Endothelial cell of umbilical vein (primary cell): ENCODE measurements at regions not wholly inside any gene's neighbourhood (a gene's known extent, or its start where the extent isn't known, plus 50 kb on each side); places are given as distances from the start of the nearest gene placed in this dataset.

Source experiments
- EZH2 ChIP-seq: IDR thresholded peaks from 2 replicates; pipeline ENCODE4 v1.6.1; 2012; ENCODE audit warnings: borderline replicate concordance, low read depth, mild to moderate bottlenecking, moderate library complexity, low read length, inconsistent platforms; ENCODE audit not compliant: severe bottlenecking
- FOS ChIP-seq: IDR thresholded peaks from 2 replicates; pipeline ENCODE4 v1.6.1; 2011; ENCODE audit warnings: mild to moderate bottlenecking, low read length, moderate library complexity, borderline replicate concordance; ENCODE audit not compliant: insufficient read depth
- GATA2 ChIP-seq: IDR thresholded peaks from 2 replicates; pipeline ENCODE4 v1.7.0; 2011; ENCODE audit warnings: low read depth, mild to moderate bottlenecking, moderate library complexity, mixed read lengths, low read length; ENCODE audit not compliant: insufficient read length, insufficient read depth
- JUN ChIP-seq: IDR thresholded peaks from 2 replicates; pipeline ENCODE4 v1.6.1; 2011; ENCODE audit warnings: borderline replicate concordance, low read depth; ENCODE audit not compliant: insufficient read length, insufficient read depth
- MYC ChIP-seq: IDR thresholded peaks from one replicate; pipeline ENCODE4 v1.6.1; 2011; ENCODE audit warnings: mild to moderate bottlenecking, low read depth, low read length
- POLR2A ChIP-seq: IDR thresholded peaks from 2 replicates; pipeline ENCODE4 v1.6.1; 2012; ENCODE audit warnings: low read depth, mild to moderate bottlenecking, control low read depth, low read length
- POLR2AphosphoS5 ChIP-seq: IDR thresholded peaks from 2 replicates; pipeline ENCODE4 v1.6.1; 2012; ENCODE audit warnings: low read depth, mild to moderate bottlenecking, control low read depth, low read length, moderate library complexity; ENCODE audit not compliant: insufficient read depth
- TF ChIP-seq, protein P1 (sequence below), 2 donors: IDR thresholded peaks; 1 replicate in 1 of 2; 2 replicates in 1 of 2; pipeline ENCODE4 v1.5.1; 2011; ENCODE audit warnings: low read length in 2 of 2, mild to moderate bottlenecking in 2 of 2, moderate library complexity in 2 of 2, control low read depth in 1 of 2, inconsistent platforms in 1 of 2, low read depth in 1 of 2; ENCODE audit not compliant: insufficient read depth in 1 of 2; ENCODE audit errors: extremely low read depth in 1 of 2
- TF ChIP-seq, protein P2 (sequence below): IDR thresholded peaks from 2 replicates; pipeline ENCODE4 v1.6.1; 2011; ENCODE audit not compliant: insufficient read depth, insufficient read length

DNA sequence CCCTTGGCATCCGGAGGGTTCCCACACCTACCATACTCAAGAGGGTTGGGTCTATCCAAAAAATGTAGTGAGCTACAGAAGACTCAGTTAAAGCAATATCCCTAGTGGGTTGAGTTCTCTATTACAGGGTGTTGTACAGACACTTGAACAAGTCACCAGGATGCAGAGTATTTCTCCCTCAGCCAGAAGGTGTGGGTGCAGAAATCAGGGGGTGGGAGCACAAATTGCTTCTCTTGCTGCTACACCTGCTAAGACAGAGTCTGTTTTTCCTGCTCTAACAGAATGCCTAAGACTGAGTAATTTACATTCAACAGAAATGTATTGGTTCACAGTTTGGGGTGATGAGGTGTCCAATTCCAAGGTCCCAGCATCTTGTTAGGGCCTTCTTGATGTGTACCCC lies 433.4 kb downstream of the TCERG1L start:
- TF ChIP-seq POLR2A: no peak
- TF ChIP-seq, protein P1, sequence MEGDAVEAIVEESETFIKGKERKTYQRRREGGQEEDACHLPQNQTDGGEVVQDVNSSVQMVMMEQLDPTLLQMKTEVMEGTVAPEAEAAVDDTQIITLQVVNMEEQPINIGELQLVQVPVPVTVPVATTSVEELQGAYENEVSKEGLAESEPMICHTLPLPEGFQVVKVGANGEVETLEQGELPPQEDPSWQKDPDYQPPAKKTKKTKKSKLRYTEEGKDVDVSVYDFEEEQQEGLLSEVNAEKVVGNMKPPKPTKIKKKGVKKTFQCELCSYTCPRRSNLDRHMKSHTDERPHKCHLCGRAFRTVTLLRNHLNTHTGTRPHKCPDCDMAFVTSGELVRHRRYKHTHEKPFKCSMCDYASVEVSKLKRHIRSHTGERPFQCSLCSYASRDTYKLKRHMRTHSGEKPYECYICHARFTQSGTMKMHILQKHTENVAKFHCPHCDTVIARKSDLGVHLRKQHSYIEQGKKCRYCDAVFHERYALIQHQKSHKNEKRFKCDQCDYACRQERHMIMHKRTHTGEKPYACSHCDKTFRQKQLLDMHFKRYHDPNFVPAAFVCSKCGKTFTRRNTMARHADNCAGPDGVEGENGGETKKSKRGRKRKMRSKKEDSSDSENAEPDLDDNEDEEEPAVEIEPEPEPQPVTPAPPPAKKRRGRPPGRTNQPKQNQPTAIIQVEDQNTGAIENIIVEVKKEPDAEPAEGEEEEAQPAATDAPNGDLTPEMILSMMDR (IDR thresholded peaks at IDR 0.05; ENCODE audit: extremely low read depth in 1 of 2, insufficient read depth in 1 of 2, low read depth in 1 of 2, low read length in 2 of 2): no peak
- TF ChIP-seq EZH2: no peak
- no peak for TF ChIP-seq POLR2AphosphoS5
- TF ChIP-seq JUN: no peak
- TF ChIP-seq, protein P2, sequence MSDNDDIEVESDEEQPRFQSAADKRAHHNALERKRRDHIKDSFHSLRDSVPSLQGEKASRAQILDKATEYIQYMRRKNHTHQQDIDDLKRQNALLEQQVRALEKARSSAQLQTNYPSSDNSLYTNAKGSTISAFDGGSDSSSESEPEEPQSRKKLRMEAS: no peak
- no peak for TF ChIP-seq GATA2
- TF ChIP-seq FOS: no peak
- TF ChIP-seq MYC: no peak
